Loucy (cell line): ENCODE measurements at regions not wholly inside any gene's neighbourhood (a gene's known extent, or its start where the extent isn't known, plus 50 kb on each side); places are given as distances from the start of the nearest gene placed in this dataset.

Source experiments
- CTCF ChIP-seq: fragments of 200-600 bp; sonication (generic); conservative IDR thresholded peaks from 2 replicates; pipeline ENCODE4 v1.5.1; 2014; ENCODE audit warnings: mild to moderate bottlenecking, antibody characterized with exemption, low read length
- EZH2phosphoT487 ChIP-seq: fragments of 200-600 bp; IDR thresholded peaks from 2 replicates; pipeline ENCODE4 v1.6.1; 2018; ENCODE audit warnings: antibody characterized with exemption, mild to moderate bottlenecking, moderate library complexity, borderline replicate concordance

GRCh38 chr12:83404521-83404920 is 717.8 kb downstream of the TMTC2 start:
- no peak for TF ChIP-seq CTCF
- no peak for TF ChIP-seq EZH2phosphoT487
